NAMALWA (cell line): ENCODE measurements at regions not wholly inside any gene's neighbourhood (a gene's known extent, or its start where the extent isn't known, plus 50 kb on each side); places are given as distances from the start of the nearest gene placed in this dataset.
"Not testable (repeated sequence)": the region's sequence is repeated elsewhere in the genome, so short reads cannot be mapped to it uniquely, and the experiment has no call there.

Experiments
- DNase-seq: peaks from one replicate; pipeline ENCODE4 v3.0.0-alpha.2; 2015; ENCODE audit warnings: low spot score

GRCh38 chr15:92763459-92763858, 107.9 kb upstream of the FAM174B start:
- DNase-seq, result peak; percentile 30

- DNase-seq, result not testable (repeated sequence)
Measured at GRCh38 chr15:92768131-92768530, 112.6 kb upstream of the FAM174B start.

GRCh38 chr15:92770641-92771040, 115.1 kb upstream of the FAM174B start:
- DNase-seq, result no peak

GRCh38 chr15:92772061-92772460, 116.5 kb upstream of the FAM174B start:
- DNase-seq, result no peak

- DNase-seq, result no peak
Measured at GRCh38 chr15:92772626-92773244, 117.2 kb upstream of the FAM174B start.

GRCh38 chr15:92773340-92773739, 117.8 kb upstream of the FAM174B start:
- DNase-seq, result no peak

- DNase-seq, result no peak
Measured at GRCh38 chr15:92779874-92780273, 120.2 kb upstream of the CHD2 start.

- peak; percentile 21 for DNase-seq
Measured at GRCh38 chr15:92780843-92781242, 119.3 kb upstream of the CHD2 start.

- no peak for DNase-seq
Measured at GRCh38 chr15:92781925-92782453, 118.1 kb upstream of the CHD2 start.

- DNase-seq, result no peak
Measured at GRCh38 chr15:92787116-92787515, 113.0 kb upstream of the CHD2 start.

GRCh38 chr15:92788196-92788595, 111.9 kb upstream of the CHD2 start:
- DNase-seq, result no peak

GRCh38 chr15:92788793-92789192, 111.3 kb upstream of the CHD2 start:
- not testable (repeated sequence) for DNase-seq

- no peak for DNase-seq
Measured at GRCh38 chr15:92796161-92796611, 103.9 kb upstream of the CHD2 start.

GRCh38 chr15:92797168-92798052, 102.7 kb upstream of the CHD2 start:
- DNase-seq, result peak; percentile 91

GRCh38 chr15:92800013-92800412, 100.1 kb upstream of the CHD2 start:
- no peak for DNase-seq

- DNase-seq, result not testable (repeated sequence)
Measured at GRCh38 chr15:92800416-92801055, 99.6 kb upstream of the CHD2 start.

- not testable (repeated sequence) for DNase-seq
Measured at GRCh38 chr15:92801056-92801773, 98.9 kb upstream of the CHD2 start.

- DNase-seq, result no peak
Measured at GRCh38 chr15:92801774-92802464, 98.2 kb upstream of the CHD2 start.

GRCh38 chr15:92803536-92803851, 96.6 kb upstream of the CHD2 start:
- no peak for DNase-seq

GRCh38 chr15:92803852-92804609, 96.1 kb upstream of the CHD2 start:
- no peak for DNase-seq

GRCh38 chr15:92804610-92804936, 95.6 kb upstream of the CHD2 start:
- not testable (repeated sequence) for DNase-seq
